ENCODE measurements at regions not wholly inside any gene's neighbourhood (a gene's known extent, or its start where the extent isn't known, plus 50 kb on each side); places are given as distances from the start of the nearest gene placed in this dataset.

DNA sequence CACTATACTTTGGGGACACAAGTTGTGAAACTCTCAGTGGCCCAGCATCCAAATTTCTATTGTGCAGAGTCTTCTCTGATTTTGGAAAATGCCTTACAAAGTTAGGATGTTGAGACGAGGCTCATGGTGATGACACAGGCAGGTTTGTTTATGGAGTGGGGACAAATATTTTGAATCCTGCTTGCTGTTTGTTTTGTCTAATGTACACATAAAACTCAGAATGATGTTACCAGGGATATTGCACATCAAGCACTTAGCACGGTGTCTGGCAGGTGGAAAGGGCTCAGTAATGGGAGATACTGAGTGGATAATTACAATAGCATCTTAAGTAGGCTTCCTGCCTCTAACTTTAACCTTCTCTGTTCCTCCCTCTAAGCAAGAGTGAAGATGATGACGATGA is 628.9 kb upstream of the TBX3 start:
- TF ChIP-seq POLR2A (IDR thresholded peaks at IDR 0.05; ENCODE audit: low read length) (no peak), GATA1 (IDR thresholded peaks at IDR 0.05; ENCODE audit: low read depth, low read length) (no peak)

Data from erythroblast (primary cell).